RPMI7951 (cell line): ENCODE measurements at regions not wholly inside any gene's neighbourhood (a gene's known extent, or its start where the extent isn't known, plus 50 kb on each side); places are given as distances from the start of the nearest gene placed in this dataset.
A peak's percentile ranks its signal among the peaks of the same experiment; 100 is the strongest.
"Not testable (repeated sequence)": the region's sequence is repeated elsewhere in the genome, so short reads cannot be mapped to it uniquely, and the experiment has no call there.

ENCODE experiments used
- DNase-seq: peaks from one replicate; pipeline ENCODE4 v3.0.0-alpha.2; 2012; ENCODE audit warnings: low read depth

DNA sequence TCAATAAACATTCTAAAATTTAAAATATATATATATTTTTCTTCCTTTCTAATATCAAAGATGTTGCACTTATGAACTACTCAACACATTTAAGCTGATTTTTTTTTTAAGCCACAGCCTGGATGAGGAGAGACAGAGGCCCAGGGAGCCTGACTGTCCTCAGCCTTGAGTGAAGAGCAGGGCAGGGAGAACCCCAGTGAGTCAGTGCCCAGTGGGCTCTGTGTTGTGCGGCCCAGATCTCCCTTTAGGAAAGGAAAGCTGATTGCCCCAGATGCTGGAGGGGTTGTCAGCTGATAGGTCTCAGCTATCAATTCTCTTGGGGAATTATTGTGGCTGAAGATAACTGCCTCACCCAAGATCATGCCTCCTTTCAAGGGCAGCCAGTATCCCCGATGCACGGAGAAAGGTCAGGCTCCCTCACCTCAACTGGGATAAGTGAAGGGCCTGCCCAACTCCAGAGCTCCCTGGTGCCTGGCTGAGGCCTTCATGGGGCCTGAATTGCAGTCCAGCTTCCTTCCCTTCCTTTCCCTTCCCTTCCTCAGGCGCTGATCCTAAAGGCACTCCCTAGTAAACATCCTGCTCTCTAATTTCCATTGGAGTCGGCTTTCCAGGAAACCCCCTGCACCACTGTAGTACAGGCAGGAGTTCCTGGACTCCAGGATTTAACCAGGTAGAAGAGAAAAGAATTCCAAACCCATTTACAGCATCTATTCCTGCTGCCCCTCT lies 106.9 kb upstream of the ATL2 start:
- DNase-seq, result no peak

DNA sequence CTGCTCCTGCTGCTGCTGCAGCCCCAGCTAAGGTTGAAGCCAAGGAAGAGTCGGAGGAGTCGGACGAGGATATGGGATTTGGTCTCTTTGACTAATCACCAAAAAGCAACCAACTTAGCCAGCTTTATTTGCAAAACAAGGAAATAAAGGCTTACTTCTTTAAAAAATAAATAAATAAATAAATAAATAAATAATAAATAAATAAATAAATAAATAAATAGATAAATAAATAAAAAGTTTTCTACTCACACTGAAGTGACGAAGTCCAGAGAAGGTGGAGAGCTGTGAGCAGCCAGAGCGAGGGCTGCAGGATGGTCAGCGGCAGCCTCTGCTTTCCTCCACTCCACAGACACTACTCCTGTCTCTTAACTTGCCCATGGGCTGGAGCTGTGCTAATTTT lies 105.6 kb upstream of the ATL2 start:
- not testable (repeated sequence) for DNase-seq

DNA sequence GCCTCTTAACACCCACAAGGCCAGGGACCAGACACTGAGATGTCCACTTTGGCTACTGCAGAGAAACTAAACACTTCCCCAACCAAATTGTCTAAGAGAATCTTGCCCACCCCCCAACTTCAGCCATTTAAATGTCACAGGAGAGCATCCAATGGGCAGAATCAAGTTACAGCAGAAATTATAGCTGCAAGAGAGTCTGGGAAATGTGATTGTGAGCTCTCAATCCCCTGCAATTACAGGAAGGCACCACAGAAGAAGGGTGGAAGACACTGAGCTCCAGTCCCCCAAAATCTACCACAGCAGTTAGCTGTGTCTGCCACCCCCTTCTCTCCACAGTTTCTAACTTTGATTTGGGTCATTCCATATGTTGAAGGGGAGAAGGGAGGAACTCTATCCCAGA lies 103.5 kb upstream of the ATL2 start:
- no peak for DNase-seq

DNA sequence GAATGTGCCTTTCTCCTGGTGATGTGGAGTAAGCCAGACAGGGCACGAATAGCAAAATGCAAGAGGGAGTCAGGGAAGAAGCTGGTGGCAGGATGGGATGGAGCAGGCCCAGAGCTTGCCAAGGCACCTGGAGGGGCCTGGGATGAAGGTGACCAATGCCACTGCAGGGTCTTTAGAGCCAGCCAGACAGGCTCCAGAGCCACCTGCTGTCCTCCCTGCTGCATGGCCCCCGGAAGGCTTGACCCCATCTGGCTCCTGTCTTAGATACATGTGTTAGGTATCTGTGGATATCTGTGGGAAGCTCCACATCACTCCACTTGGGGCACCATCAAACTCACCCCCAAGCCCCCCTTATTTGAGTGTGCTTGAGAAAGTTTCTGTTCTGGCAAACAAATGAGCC lies 99.9 kb upstream of the ATL2 start:
- no peak for DNase-seq

DNA sequence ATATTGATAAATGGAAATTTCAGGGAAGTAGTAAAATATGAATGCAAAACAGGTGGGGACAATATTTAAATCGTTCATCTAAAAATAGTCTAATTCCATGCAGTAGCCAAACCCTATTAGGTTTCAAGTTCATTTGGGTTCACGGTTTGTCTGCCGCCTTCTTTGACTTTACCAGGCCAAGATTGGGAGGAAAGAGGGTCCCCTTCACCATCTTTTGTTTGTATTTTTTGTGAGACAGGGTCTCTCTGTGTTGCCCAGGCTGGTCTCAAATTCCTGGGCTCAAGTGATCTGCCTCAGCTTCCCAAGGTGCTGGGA lies 98.5 kb upstream of the ATL2 start:
- no peak for DNase-seq

DNA sequence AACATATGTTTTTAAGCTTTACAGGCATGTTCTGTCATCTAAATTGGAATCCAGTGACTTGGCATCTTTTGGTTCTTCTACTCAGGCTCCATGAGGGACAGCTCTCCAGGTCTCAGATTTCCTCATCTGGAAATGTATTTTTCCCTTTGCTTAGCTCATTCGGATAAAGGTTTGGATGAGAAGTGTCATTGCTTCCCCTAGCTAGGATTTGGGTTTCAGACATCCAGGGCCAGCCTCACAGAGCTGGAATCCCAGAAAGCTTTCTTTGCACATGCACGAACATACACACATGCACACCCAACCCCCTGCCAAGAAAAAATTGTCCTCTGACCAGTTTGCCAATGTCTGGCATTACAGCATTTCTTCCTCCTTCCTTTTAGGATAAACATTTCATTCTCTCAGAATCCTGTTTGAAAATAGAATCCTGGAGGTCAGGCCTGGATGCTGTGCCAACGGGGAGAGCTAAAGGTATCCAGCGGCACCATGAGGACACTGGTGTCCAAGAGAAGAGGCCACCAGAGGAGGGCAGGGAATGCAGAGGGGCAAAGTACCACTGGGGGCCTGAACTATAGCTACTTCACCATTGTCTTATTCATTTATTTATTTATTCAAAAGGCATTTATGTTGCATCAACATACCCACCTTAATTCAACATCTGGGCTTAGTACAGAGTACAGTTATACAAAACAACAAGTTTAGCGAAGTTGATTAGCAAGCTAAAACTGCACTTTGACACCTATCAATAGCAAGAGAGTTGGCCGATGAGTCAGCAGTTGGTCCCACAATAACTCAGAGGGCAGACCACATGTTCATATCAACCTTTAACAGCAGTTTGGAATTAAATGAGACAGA lies 97.9 kb upstream of the ATL2 start:
- DNase-seq, result no peak

DNA sequence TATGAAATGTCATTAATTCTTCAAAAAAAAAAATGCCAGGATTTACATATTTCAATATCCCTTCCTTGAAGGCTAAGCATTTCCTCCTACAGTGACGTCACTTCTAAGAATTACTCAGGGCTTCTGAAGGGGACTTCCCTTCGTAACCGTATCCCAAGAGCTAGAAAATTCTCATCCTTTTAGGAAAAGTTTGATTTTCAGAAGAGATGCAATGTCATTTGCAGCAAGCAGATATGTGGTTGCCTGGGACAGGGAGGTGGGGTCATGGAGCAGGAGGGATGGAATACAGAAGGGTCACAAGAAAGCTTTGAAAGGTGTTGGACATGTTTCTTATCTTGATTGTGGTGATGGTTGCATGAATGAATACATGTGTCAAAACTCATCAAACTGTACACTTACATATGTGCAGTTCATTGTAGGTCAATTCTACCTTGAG lies 97.0 kb upstream of the ATL2 start:
- DNase-seq, result no peak

DNA sequence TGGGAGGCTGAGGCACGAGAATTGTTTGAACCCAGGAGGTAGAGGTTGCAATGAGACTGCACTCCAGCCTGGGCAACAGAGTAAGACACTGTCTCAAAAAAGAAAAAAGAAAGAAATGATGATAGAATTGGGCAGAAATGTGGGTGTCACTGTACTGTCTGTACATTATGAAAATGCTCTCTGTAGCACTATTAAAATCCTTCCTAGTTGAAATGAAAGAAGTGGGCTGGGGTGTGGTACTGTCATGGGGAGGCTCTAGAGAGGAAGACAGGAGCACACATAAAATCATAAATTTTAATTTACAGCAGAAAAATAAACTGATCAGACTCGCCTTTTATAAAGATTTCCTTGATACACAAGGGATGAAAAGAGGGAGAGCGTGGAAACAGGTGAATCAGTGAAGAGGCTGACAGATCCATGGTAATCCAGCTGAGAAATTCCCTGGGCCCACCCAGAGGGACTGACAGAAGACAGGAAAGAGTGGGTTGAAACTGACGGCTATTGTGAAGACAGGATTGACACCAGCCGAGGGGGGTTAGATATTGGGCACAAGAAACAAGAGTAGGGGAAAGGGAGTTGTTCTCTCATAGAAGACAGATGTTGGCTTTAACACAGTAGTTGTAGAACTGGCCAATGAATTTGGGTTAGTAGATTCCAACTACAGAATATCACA lies 96.4 kb upstream of the ATL2 start:
- no peak for DNase-seq

DNA sequence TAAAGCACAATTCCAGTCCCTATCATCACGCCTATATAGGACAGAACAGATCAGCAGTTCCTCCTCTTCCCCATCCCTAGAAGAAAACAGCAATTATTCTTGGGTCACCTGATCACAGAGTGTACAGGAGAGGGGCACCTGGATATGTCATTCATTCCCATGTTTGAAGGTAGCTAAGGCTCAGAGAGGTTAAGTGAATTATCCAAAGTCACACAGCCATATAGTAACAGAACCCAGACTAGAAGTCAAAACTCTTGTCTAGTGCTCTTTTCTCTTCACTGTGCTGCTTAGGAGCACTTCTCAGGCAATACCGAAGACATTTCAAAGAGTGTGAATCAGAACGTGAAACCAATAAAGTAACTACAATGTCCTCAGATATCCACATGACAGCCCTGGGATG lies 93.0 kb upstream of the ATL2 start:
- DNase-seq, result no peak

DNA sequence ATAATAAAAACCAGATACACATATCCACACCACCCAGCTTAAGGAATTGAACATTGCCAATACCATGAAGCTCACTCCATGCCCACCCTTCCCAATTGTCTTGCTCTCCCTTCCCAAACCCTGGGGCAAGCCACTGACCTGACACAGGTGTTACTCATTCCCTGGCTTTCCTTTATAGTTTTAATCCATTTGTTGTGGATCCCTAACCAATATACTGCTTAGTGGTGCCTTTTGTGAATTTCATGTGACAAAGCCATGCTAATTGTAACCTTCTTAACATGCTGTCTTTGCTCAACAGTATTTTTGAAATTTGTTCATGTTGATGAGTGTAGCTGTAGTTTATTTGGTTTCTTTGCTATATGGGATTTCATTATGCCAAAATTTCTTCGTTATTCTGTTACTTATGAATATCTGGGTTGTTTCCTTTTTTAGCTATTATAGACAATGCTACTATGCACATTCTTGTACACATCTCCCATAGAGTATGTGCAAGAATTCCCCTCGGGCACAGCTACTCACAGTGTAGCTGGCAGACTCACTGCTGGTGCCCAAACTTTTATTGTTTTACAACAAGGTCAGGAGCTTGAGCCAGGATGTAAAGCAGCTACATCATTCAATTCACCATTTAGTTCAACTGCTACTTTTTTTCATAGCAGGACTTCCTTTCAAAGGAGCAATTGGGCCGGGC lies 90.8 kb upstream of the ATL2 start:
- DNase-seq, result peak; percentile 42

DNA sequence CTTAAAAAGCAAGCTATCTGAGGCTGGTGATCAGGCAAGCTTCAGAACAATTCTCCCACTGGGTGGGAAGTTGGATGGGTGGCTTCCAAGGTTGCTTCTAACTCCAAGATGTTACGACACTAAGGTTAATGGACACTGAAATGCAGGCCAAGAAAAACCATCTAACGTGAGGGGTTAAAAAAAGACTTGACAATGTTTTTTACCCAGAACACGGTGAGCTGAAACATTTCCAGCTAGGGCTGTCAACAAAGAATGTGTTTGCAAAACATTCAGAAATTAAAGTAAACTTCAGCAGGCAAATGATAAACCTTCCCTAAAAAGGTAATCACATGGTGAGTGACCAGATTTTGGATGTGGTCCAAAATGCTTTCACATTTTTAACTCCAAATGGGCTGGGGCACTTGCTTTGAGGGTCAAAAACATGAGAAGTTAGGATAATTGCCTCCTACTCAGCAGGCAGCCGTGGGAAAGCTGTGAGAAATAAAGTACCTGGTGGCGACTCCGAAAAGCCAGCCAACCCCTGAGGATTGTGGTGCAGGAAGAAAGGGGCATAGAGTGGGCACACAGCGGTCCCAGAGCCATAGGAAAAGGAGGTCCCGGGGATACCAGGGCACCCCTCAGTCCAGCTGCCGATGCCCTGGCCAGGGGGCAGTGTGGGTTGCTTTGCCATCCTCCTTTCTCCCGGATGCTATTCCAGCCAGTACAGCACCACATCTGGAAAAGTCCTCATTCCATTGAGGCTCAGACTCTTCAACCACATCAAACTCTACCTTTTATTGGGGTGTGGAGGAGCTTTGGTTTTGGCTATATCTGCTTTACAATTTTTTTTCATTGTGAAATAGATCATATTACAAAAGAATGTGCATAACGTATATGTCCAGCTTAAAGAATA lies 90.0 kb upstream of the ATL2 start:
- no peak for DNase-seq

DNA sequence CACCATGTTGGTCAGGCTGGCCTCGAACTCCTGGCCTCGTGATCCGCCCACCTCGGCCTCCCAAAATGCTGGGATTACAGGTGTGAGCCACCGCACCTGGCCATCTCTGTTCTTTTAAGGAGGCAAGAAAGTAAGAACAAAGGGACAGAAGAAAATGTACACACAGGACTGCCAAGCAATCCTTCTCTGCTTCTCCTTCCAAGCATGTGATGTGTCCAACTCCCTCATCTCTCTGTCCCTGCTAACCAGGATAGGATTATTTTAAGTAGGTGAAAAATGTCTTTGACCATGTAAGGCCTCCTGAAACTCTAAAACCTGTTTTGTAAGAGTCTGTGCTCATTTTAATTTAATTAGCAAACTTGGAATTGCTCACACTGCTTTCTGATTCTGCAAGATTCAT lies 89.3 kb upstream of the ATL2 start:
- DNase-seq, result no peak

DNA sequence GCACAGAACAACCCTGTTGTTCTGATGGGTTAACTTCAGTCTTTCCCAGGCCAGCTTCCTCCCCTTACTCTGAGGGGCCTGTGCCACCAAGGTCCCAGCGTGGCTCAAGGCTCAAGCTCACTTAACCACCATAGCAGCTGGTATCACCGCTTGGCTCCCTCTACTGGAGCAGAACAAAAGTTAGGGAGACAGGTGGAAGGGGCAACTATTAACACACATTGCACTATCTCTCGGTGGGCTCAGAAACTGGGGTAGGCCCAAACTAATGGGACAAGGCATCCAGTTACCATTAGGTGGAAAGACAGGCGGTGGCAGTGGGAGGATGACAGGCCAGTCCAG lies 88.7 kb upstream of the ATL2 start:
- DNase-seq, result peak; percentile 44

DNA sequence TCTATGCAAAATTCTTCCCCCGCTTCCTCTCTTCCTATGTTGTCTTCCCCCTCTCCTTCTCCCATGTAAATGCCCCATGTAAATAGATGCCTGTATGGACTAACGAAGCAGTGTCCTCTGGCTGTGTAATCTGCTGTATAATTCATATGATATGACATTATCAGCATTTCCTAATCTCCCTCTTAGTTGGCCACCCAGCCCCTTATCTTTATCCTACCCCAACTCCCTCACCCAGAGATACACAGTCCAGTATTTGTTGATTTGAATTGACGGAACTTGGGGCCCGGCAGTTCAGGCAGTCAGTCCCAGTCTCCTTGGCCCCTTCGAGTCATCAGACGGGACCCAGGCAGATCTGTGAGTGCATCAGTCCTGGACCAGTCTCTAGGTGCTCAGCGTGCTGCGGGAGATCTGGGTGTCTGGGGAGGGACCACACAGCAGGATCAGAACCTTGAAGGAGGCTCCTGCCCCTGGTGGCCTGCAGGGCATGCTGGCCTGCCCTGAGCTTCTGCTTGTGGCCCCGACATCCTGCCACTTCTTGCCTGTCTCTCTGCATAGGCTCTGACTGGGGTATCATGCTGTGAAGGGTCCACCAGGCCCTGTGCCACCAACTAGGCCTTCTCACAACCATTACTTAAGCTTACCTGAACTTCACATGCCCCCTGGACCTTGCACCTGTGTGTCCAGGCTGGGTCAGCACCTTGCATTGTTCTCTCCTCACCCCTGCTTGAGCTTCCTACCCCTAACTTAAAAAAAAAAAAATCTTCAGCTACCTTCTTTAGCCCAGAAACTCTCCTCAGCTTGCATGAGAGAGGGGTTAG lies 88.1 kb upstream of the ATL2 start:
- DNase-seq, result no peak

DNA sequence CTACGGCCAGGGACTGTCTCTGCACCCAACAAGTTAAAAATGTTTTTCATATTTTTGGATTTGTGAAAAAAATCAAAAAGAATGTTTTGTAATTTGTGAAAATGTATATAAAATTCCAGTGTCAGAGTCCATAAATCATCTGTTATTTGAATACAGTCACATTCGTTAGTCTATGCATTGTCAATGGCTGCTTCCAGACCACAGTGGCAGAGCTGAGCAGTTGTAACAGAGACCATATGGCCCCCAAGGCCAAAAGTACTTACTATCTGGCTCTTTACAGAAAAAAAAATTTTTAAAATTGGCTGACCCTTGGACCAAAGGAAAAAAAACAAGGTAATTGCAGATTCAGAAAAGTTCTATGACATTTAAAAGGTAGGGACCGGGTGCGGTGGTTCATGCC lies 86.7 kb upstream of the ATL2 start:
- no peak for DNase-seq

DNA sequence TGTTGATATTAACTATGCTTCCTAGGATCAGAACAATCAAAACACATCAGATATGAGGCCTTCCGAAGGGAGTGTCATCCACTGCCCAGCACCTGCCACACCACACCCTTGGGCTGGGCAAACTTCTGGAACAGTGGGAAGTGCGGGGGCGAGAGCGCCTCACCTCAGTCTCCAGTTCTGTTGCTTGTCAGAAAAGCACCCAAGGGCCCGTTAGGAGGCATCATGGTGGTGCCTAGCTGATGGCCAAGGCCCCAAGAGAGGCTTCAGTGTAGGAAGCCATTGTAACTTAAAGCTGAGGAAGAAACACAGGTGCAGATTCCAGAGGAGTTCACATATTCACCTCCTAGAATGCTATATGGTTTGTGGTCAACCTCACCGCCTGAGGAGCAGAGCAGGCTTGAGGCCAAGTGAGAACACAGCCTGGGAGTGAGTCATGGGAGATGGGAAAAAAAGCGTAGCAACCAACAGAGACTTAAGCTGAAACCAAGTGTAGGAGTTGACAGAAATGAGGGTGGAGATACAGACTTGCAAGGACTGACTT lies 85.1 kb upstream of the ATL2 start:
- peak; percentile 97 for DNase-seq

DNA sequence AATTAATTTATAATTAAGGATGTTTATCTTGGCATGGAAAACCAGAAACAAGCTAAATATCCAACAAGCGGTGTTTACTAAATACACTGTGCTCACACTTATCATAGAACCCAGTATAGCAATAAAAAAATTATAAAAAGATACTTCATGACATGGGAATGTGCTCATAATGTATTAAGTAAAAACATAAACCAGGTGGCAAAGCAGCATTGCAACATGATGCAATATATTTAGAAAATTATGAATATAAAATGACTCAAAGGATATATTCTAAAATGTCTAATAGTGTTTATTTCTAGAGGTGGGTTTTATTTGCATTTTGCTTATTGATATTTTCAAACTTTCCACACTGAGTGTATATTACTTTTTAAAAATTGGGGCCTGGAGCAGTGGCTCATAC lies 84.4 kb upstream of the ATL2 start:
- DNase-seq, result no peak

DNA sequence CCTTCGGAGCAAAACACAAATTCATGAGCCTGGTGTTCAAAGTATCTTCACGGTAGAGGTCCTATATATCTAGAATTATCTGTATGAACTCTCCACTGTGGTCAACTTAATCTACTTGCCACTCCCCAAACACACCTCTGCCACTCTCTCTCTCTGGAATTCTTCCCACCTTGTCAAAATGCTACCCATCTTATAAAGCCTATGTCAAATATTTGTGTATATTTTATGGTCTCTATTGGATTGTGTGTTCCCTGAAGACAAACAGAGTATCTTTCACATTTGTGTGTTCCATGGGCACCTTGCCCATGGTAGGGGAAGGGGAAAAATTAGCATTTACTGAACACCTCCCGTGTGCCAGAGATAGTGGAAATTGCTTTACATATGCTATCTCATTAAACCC lies 83.2 kb upstream of the ATL2 start:
- DNase-seq, result no peak

DNA sequence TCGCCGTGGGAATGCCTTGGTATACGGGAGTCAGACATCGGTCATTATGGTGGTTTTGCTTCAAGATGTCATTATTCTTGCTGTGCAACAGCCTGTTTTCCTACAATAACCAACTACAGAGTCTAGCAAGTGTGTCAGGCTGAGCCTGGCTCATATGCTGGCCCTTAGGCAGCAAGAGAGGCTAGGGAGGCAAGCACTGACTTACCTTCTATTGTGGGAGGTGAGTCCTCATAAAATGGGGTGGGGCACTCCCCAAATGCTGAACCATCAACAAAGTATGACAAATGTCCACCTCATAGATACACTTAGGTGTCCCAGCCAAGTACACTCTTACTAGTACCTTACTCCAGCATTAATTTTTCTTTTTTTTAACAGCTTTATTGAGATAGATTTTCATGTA lies 77.0 kb upstream of the ATL2 start:
- no peak for DNase-seq

DNA sequence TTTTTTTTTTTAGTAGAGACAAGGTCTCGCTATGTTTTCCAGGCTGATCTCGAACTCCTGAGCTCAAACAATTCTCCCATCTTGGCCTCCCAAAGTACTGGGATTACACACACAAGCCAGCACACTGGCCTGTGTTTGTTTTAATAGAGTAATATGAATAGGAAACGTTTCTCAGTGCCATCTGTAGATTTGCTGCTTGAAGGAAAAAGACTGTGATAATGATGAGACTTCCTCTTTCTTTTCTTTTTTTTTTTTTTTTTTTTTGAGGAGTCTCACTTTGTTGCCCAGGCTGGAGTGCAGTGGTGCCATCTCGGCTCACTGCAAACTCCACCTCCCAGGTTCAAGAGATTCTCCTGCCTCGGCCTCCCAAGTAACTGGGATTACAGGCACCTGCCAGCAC lies 74.7 kb upstream of the ATL2 start:
- not testable (repeated sequence) for DNase-seq
